Right lobe of liver (tissue), 4 donors: ENCODE measurements at regions not wholly inside any gene's neighbourhood (a gene's known extent, or its start where the extent isn't known, plus 50 kb on each side); places are given as distances from the start of the nearest gene placed in this dataset.

Experiments used
- POLR2A ChIP-seq: fragments of 450-650 bp; IDR thresholded peaks from one replicate; pipeline ENCODE4 v1.6.1; 2017; ENCODE audit warnings: antibody characterized with exemption, mild to moderate bottlenecking
- TF ChIP-seq, protein P1 (sequence below), 4 donors: fragments of 200-600 bp in 3 of 4; fragments of 450-650 bp in 1 of 4; IDR thresholded peaks; one replicate each; pipeline versions ENCODE4 v1.5.1 to v1.8.0; 2016 to 2022; ENCODE audit warnings: antibody characterized with exemption in 4 of 4, mild to moderate bottlenecking in 2 of 4
- donor health status: DM: no; HTN: no; CAD: no.
- donor health status: DM: no; HTN: no; CAD: no.
- donor health status: DM: no; HTN: yes; CAD: no.

DNA sequence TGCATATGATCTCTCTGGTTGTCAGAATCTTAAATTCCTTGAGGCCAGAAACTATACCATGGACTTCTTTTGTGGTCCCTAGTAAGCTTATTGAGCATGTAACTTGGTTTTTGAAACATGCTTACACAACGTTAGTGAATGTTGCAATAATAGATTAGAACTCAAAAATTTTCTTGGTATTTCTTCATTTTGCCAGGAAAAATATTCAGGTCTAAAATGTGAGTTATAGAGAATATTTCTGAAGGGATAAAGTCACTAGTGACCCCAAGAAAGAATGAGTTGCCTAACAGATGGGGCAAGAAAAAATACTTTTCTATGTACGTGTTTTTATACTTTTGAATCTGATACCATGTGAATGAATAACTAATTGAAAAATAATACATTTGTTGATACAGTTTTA, 195.4 kb downstream of the TFAP2A start:
- TF ChIP-seq, protein P1, sequence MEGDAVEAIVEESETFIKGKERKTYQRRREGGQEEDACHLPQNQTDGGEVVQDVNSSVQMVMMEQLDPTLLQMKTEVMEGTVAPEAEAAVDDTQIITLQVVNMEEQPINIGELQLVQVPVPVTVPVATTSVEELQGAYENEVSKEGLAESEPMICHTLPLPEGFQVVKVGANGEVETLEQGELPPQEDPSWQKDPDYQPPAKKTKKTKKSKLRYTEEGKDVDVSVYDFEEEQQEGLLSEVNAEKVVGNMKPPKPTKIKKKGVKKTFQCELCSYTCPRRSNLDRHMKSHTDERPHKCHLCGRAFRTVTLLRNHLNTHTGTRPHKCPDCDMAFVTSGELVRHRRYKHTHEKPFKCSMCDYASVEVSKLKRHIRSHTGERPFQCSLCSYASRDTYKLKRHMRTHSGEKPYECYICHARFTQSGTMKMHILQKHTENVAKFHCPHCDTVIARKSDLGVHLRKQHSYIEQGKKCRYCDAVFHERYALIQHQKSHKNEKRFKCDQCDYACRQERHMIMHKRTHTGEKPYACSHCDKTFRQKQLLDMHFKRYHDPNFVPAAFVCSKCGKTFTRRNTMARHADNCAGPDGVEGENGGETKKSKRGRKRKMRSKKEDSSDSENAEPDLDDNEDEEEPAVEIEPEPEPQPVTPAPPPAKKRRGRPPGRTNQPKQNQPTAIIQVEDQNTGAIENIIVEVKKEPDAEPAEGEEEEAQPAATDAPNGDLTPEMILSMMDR (IDR thresholded peaks at IDR 0.05) = no peak
- TF ChIP-seq POLR2A = no peak
